Ramos (cell line): ENCODE measurements at regions not wholly inside any gene's neighbourhood (a gene's known extent, or its start where the extent isn't known, plus 50 kb on each side); places are given as distances from the start of the nearest gene placed in this dataset.

Source experiments
- in situ Hi-C: fragments of 300-500 bp; cut with MboI; formaldehyde crosslinking; loops from one replicate; pipeline ENCODE4 v1.14.3; 2022; ENCODE audit warnings: low sequenced_read_pairs; ENCODE audit not compliant: unreplicated experiment

DNA sequence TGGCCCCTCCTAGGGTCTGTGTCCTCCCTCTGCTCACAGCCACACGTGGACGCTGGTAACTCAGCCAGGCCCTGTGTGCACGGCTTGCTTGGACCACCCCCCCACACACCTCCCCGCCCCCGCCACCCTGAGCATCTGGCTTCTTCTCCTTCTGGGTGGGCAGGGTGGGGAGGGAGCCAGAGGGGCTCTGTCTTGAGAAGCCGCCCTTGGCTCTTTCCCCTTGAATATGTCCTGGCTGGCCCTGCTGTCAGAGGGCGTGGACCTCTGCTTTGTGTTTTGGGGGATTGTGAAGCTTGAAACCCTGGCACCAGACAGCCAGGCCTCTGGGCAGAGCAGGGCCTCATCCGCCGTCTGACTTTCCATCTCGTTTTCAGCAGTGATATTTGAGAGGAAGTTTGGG, 72.1 kb downstream of the GLI2 start:
- in situ Hi-C loops = no loop called here

DNA sequence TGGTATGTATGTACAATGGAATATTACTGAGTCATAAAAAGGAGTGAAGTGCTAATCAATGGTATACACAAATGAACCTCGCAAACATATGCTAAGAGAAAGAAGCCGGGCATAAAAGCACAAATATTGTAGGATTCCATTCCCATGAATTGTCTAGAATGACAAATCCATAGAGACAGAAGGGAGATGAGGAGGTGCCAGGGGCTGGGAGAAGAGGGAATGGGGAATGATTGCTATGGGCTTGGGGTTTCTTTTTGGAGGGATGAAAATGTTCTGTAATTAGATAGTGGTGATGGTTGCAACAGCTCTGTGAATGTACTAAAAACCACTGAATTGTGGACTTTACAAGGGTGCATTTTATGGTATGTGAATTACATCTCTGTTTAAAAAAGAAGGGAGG, 73.5 kb downstream of the GLI2 start:
- in situ Hi-C loops = no loop called here

DNA sequence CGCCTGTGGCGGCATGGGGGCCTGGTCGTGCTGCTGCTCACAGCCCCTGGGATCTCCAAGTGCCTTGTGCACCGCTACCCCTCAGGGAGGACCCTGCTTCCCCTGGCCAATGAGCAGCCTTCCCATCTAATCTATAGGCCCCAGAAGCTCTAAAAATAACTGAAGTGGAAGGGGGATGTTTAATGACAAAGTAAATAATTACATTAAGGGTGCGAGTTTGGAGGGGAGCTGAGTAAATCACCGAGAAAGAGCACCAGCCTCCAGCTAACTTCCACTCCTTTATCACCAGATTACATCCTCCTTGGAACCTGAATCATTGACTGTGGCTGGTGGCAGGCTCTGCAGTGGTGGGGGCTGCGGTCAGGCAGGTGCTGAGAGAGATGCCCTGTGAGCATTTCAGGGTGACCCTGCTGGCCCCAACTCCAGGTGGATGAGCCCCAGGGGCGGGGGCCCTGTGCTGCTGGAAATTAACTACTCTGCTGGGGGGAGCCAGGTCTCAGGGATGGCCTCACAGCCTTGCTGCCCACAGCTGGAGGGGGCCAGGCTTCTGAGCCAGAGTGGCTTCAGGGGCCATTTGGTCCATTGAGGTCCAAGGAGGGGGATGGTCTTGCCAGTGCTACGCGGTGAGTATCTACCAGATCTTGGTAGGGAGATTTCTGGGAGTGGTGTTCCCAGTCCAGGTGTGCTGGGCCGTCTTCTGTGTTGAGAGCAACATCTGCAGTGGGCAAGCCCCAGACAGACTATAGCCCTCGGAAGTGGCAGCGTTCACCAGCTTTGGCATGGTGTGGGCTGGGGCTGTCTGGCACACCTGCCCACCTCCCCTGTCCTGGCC, 74.2 kb downstream of the GLI2 start:
- in situ Hi-C loops = no loop called here

DNA sequence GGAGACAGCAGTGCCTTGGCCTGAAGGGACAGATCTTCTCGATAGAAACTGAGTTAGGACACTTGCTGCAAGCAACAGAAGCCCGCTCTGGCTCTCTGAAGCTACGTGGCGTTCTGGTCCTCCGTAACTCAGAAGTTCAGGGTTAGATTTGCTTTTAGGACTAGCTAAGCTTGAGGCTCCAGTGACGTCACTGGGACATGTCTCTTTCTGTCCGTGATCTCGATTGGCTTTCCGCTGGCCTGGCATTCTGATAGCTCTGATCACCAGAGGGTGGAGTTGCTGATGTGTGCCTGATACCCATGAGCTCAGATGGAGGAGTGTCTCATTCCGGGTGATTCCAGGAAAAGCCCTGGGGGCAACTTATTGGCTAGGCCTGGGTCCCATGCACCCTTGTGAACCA, 75.0 kb downstream of the GLI2 start:
- in situ Hi-C loops = no loop called here

DNA sequence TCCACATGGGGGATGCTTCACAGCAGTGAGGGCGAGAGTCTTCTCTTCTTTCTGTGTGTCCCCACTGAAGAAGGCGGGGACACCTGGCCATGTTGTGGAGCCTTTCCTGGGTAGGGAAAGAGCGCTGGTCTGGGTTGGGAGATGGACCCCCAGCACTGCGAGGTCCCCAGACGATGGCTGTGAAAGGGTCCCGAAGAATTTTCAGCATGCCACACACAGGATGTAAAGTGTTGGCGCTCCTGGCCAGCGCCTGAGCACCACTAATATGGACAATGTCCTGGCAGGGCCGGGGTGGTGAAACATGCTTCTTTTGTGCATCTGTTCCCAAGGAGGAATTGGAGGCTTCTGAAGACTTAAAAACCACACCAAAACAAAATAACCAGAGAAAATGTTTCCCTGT, 77.2 kb downstream of the GLI2 start:
- in situ Hi-C loops = no loop called here

DNA sequence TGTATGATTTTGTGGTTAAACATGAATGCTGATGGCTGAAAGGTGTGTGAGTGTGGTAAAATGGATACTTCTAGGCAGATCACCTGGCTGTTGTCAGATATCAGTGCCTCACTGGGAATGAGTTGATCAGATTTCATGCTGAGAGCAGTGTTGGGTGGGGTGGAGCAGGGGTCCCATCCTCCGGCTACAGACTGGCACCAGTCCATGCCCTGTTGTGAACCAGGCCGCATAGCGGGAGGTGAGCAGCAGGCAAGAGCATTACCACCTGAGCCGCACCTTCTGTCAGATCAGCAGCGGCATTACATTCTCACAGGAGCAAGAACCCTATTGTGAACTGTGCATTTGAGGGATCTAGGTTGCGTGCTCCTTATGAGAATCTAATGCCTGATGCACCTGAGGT, 78.7 kb downstream of the GLI2 start:
- in situ Hi-C loops = no loop called here

DNA sequence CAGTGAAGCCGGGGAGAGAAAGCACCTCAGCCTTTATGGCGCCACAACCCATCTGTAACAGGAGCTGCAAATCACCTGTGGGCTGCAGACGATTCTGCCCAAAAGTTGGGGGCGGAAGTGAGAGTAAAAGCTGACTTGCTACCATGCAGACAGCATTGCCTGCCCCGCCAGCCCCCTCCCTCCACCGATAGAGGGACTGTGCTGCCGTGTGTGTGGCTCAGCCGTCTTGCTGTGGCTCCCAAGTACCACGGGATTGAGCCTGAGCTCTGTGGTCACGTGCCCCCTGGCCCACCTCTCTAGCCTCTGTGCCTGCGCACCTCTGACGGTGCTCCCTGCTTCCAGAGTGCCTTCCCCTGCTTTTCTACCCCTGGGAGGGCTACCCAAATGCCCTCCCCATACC, 79.6 kb downstream of the GLI2 start:
- in situ Hi-C loops = no loop called here

DNA sequence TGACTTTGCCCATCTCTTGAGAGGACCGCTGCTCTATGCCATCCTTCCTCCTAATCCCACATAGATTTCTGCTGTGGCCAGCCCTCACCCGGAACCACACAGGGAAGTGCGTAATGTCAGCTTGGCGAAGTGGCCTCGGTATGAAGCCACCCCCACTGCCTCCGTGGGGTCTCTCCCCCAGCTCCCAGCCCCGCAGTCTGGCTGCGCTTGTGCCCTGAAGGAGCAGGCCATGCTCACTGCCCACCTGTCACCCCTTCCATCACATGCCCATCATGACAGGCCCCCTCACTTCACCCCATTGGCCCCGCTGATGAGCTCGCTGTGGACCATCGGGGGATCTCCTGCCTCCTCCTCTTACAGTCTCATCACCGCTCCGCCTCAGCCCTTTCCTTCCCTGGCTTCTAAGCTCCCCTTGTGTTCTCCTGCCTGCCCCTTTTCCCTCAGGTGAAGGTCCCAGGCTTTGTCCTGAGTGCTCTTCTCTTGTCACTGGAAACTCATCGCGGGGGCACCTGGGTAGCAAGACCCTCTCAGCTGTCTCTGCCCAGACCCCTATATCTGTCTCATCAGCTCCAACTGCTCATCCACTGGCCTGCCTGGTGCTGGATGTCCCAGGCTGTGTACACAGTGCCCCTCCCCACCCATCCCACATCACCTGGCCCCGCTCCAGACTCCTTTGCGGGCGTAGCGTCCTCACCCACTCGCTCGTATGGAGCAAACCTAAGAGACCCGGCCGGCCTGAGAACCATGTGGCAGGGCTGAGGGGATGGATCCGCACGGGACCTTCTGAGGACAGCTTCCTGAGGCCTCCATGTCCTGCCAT, 81.7 kb downstream of the GLI2 start:
- in situ Hi-C loops = no loop called here

DNA sequence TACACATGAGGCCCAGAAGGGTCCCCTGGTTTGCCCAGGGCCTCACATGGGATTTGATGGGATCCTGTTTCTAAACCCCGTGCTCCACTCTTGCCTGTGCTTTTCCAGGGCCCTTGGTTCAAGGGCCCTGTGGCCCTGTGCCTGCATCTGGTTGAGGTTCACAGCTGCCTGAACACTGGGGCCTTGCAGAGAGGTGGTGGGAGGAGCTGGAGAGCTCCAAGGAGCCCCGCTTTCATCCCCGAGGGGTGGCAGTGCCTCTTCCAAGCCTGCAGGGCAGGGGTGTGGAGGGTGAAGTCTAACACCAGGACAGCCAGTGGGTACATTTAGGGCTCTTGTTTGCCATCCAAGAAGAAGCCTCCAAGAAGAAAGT, 82.3 kb downstream of the GLI2 start:
- in situ Hi-C loops = no loop called here

DNA sequence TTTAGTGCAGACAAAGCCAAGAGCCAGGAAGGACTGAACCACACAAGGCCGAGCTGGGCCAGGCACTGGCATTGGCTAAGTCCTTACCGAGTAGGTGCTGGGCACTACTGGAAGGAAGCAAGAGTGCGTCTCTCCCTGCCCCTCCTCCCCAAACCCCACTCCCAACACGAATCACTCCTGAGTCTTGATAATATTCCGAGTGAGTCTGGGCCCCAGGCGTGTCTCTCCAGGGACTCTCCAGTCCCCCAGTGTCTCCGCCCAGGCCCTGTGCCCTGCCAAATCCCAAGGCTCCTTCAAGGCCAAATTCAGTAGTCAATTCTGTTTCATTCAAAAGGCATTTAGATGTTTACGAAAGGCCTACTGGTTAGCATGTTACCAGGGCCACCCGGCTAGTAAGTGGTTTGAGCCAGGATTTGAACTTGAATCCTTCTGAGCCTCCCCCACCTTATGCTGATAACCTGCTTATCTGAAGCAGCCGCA, 82.8 kb downstream of the GLI2 start:
- in situ Hi-C loops = no loop called here

DNA sequence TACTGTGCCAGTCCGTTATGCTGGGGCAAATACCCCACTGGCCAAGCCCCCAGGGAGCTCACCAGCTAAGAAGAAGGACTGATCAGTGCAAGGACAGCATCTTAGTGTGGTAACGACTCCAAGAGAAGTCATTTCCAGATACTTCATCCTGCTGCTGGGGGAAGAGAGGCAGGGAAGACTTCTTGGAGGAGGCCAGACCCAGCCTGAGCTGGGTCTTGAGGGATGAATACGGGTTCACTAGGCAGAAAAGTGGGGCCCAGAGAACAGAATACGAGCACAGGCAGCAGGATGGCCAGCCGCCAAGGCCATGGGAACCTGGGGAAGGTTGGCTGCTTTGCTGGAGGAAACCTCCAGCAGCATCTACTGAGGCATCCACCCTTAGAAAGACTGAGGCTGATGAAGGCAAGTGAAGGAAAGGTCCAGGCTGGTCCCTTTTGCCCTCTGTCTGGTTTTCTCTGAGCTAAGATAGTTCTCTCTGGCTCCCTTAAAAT, 84.1 kb downstream of the GLI2 start:
- in situ Hi-C loops = no loop called here

DNA sequence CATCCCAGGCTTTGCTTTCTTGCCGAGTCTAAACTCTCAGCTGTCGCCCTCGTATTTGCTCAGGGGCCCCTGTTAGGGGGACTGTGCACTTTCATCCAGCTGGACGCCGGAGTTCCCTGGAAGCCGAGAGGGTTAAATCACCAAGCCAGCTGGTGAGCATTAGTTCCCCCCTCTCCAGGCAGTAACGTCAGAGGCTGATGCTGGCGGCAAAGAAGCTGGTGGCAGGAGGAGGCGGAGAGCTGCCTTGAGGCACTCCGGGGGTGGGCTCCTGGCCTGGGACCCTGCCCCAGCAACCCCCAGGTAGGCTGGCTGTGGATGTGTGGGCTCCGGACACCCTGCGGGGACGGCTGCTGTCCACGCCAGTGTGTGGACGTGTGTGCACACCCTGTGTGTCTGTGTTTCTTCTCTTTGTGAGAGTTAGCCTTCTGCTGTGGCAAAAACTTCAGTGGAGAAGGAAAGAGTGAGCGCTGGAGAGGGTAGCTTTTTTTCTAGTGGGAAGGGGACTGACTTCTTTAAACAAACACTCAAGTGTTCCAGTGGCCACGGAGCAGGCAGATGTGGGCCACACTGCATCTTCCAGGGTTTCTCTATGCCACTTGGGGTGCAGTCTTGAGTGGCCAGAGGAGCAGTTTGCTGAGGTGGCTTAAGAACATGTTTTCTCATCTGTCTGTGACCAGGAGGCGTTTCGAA, 84.7 kb downstream of the GLI2 start:
- in situ Hi-C loops = no loop called here

DNA sequence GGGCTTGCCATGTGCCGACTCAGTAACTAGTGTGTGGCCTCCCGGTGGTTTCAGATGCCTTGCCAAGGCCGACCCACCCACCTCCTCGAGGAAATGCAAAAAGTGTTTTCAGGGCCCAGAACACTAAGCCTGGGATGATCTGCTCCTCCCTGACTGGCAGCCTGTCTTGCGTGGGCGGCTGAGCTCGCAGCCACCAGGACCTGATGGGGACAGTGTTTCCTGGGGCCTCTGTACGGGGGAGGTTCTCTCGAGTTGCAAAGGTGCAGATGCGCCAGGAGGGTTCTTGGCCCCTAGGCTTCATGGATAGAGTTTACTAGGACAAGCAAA, 85.2 kb downstream of the GLI2 start:
- in situ Hi-C loops = no loop called here

DNA sequence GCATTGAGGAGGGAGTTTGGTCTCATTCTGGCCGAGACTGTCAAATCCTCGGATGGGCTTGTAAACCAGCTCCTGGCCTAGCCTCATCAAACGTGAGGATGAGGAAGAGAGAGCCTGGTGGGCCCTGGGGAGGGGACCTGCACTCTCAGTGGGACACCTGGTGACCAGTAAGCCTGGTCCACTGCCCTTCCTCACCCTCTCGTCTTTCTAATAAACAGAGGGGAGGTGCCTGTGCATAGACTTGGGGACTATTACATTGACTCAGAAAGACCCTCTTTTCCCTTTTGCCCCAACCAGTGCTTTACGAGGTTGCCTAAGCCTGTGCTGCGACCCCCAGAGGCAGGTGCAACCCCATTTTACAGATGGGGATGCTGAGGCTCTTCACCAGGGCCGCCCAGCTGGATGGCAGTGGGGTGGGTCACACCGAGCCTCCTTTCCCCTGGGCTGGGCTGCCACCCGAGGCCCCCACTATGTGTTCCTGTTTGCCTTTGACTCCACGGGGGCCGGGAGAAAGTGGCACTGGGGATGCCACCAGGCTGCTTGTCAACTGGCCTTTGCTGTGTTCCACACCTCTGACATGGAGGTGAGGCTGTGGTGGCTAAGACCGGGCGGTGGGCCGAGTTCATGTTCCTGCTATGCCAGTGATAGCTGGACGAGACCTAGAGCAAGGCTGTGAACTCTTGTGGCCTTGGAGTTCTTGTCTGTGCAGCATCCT, 85.9 kb downstream of the GLI2 start:
- in situ Hi-C loops = no loop called here

DNA sequence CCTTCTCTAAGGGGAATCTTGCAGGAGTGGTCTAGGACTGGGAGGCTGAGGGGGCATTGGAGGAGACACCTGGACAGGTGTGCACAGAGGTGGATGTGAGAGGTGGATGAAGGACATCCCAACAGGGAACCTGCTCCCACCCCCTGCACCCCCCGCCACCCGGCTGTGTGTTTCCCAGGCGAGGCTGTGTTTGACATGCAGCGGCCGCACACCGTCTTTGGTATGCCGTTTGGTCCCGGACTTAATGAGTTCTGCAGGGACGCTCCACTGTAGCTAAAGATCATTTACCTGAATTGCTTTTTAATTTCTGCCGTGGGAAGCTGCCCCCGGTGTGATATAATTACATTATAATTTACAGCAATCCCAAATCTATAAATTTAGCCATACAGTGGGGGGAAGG, 87.3 kb downstream of the GLI2 start:
- in situ Hi-C loops = no loop called here

DNA sequence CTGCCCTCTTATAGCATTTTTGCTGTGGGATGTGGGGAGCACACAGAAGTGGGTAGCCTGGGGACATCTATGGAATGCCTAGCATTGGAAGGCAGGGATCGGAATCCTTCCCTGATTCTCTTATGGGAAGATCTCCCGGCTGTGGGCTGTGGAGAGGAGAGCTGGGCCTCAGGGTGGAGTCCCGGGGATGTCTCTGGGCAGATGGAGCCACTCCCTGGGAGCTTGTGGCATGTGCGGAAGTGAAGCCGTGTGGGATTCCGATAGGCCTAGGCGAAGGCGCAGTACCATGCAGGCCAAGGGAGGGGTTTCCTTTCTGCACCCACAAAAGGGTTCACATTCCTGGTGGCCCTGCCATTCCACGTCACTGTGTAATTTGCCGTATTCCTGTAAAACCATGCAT, 87.9 kb downstream of the GLI2 start:
- in situ Hi-C loops = no loop called here

DNA sequence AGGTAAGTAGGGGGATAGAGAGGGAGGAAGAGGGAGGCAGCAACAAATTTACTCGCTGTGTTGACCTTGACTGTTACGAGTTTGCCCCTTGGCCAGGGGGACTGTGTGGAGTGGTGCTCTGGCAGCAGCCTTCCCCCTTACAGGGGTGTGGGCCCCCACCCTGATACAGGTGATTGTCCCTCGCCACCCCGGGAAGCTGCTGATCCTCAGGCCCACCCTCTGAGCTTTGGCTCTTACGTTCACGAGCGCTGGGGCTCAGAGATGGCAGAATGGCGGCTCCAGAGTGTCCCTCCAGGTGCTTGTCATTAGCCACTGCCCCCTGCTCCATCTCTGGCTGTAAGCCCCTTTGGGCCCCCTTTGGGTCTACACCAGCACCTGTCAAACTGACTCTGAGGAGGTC, 88.6 kb downstream of the GLI2 start:
- in situ Hi-C loops = no loop called here

DNA sequence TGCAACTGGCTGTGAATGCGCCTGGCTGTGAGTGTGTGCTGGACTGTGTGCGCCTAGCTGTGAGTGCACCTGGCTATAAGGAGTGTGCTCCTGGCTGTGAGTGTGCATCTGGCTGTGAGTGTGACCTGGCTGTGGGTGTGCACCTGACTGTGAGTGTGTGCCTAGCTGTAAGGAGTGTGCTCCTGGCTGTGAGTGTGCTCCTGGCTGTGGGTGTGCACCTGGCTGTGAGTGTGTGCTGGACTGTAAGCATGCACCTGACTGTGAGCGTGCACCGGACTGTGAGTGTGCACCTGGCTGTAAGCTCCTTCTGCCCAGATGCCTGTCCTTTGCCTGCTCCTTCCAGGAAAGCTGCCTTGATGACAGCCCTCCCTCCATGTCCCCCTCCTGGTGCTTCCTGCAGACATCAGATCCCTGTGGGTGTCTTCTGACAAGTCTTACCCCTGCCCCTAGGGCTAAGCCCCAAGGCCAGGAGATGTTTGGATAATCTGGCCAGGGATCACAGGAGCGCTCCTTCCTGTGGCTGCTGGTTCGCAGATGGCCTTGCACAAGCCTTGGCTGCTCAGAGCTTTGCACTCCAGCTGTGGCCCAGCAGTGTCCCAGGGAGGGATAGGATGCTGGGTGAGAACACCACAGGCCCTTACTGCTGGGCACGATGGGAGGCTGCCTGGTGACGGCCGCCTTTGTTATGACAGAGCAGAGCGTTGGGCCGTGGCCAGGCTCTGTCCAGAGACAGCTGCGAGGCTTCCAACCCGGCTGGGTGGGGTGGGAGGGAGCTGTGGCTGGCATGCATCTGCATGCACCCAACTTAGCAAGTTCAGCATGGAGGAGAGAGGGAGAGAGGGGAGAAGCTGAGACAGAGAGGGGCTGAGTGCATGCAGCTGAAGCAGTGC, 89.9 kb downstream of the GLI2 start:
- in situ Hi-C loops = no loop called here

DNA sequence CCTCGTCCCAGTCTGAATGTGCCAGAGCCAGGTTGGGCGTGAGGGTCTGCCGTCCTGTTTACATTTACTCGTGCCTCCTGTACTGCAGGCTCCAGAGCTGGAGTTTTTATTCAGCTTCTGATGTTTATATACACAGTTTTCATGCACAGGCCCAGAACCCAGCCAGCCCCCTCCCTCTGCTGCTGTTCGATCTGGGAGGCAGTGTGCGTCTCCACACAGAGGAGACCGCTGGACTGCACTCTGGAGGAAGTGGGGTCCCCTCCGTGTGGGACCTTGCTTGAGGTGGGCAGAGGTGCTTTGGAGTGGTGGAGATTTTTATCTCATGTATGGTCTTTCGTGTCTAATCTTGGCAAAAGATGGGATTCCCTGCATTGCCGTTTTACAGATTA, 90.6 kb downstream of the GLI2 start:
- in situ Hi-C loops = no loop called here
